HG03442 (cell line): ENCODE measurements at regions not wholly inside any gene's neighbourhood (a gene's known extent, or its start where the extent isn't known, plus 50 kb on each side); places are given as distances from the start of the nearest gene placed in this dataset.
"Not testable (repeated sequence)": the region's sequence is repeated elsewhere in the genome, so short reads cannot be mapped to it uniquely, and the experiment has no call there.

Experiments
- ATAC-seq: cut with Tn5 transposase; IDR thresholded peaks from one replicate; pipeline ENCODE4 v1.9.1; 2021; ENCODE audit warnings: mild to moderate bottlenecking, moderate library complexity; ENCODE audit not compliant: unreplicated experiment

DNA sequence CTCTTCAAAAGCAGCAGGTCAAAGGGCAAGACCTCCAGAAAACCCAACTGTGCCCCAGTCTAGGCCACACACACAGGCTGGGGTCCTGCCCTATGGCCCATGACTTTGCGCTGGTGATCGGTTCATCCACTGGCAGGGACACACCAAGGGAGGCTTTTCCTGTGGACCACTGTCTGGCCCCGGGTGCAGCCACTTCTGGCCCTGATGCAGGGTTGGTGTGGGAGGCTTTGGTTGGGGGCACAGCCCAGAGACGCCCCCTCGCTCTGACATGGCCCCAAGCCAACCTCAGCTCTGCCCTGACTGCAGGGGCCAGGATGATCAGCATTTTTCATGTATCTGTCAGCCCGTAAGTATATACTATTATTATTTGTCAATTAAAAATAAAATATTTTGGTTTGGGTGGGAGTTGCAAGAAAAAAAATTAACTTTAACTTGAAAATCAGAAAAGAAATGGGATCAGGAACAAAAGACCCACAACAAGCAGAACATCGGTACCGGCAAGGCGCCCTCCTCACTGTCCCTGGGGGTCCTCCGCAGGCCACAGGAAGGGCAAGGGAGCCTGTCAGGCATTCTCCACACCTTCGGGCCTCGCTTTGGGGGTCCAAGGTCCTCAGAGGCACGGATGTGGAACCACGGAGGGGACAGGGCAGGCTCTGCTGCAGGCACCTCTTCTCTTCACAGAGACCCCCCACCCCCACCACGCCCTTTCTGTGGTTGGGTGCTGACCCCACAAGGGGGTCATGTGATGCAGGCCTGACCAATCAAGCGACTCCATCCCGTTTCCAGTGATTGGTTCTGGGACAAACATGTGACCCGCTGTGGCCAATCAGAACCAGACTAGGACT, 181.5 kb upstream of the SFSWAP start:
- no peak for ATAC-seq

DNA sequence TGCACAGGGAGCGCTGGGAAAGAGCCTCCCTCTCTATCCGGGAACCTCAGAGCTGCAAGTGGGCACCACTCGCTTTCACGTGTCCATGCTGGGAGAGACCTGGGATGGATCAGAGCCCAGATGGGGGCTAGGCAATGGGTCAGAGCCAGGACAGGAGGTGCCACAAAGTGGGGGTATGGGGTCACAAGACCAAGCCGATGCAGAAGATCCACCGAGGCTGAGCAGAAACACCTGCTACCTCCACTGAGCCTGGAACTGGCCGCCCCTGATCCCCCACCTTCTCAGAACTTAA, 180.9 kb upstream of the SFSWAP start:
- ATAC-seq, result no peak

DNA sequence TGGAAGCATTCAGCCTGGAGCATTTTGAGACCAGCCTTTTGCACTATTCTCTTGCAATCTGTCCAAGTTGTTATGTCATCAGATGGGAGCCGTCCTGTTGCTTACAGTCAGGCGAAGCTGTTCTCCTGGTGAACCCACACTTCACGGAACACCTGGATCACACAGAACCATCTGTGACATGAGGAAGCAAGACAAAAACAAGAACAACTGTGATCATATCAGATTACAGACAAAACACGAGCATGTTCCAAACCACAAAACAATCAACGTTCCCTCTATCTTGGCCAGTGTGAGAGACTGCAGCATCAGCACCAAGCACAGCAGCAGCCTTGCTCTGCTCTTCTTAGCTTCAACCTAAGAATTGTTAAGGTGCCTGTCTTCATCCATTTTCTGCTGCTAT, 180.5 kb upstream of the SFSWAP start:
- no peak for ATAC-seq

DNA sequence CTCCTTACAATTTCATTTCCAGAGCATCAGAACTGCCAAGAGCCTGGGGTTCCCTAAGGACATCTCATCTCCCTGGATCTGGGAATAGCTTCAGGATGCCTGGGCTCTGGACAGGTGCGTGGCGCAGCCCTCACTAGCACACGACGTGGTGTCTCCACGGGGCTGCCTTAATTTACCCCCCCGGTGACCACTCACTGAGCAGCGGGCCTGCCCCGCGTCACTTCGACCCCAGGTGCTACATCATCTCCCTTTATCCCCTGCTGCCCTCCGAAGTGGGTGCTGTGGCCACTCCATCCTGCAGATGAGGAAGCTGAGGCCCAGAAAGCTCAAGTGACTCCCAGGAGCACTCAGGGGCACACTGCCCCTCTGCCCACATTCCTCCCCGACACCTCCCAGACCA, 177.8 kb upstream of the SFSWAP start:
- ATAC-seq, result no peak

DNA sequence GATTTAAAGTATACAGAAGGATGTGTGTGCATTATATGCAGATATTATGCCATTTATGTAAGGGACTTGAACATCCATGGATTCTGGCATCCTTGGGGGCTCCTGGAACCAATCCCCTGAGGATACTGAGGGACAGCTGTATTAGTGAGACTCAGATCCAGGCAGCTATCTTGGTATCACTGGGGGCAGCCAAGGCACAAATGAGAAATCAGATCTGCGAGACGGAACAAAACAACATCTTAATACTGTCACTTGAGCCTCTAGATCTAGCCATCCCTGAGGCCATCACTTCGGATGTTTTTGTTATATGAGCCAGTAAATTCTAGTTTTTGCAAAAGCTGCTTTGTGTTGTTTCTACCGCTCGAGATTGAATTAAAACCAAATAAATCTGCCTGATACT, 175.1 kb upstream of the SFSWAP start:
- no peak for ATAC-seq

DNA sequence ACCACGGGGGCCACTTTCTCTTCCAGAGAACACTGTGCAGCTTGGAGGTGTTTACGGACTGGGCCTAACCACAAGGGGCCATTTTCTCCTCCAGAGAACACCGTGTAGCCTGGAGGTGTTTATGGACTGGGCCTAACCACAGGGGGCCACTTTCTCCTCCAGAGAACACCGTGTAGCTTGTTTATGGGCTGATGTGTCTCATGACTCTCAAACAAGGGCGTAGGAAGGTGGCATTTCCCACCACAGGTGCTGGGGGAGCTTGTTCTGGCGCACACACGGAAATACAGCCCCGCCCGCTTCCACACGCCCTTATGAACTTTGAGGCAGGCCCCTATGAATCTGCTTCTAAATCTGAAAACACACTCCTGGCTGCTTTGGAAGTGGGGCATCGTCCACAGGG, 174.6 kb upstream of the SFSWAP start:
- ATAC-seq, result no peak

DNA sequence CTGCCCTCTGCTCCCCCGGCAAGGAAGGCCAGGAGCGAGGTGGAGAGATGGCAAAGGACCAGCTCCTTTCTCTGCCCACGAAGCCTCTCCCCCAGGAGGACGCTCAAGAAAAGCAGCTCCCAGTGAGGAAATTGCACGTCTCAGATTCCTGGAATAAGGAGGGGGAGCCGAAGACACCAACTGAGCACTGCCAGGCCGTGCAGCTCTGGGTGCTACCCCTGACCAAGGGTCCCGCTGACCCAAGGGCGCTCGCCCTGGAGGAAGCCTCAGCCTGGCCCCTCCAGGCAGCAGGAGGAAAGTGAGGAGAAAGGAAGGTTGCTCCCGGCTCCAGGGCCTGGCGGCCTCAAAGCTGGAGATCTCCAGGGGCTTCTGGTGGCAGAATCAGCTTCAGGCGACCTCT, 174.1 kb upstream of the SFSWAP start:
- no peak for ATAC-seq

DNA sequence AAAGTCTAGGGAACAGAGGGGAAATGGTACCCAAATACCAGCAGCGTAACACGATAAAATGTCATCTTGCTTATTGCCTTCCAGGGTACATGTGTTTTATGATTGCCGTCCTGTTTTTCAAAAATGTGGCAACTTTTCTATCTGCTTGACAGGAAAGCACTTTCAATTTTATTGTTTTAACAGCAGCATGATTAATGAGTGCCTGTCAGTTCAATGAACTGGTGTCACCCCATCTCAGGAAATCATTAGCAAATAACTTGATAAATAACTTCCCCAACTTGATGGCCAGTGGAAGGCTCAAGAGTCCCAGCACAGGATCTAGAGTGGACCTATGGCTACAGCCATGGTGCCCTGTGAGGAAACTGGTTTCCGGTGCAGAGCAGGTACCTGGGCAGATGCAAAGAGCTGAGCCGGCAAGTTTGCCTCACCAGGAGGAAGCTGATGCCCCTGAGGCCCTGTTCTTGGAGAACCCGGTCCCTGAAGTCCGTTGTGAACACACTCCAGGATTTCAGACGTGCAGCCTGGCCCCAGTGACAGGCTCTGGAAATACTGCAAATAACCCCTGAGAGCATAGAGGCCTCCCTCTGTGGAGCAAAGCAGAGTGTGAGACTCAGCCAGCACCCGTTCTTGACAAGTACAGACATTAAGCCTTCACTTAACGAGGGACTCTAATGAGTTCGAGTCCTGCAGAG, 173.5 kb upstream of the SFSWAP start:
- no peak for ATAC-seq

DNA sequence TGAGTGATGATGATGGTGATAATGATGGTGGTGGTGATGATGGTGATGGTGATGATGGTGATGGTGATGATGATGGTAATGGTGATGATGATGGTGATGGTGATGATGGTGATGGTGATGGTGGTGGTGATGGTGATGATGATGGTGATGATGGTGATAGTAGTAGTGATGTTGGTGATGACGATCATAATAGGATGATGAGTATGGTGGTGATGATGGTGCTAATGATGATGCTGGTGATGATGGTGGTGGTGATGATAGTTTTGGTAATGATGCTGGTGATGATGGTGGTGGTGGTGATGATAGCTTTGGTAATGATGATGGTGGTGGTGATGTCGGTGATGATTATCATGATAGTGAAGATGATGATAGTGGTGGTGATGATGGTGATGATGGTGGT, 171.5 kb upstream of the SFSWAP start:
- ATAC-seq, result no peak

DNA sequence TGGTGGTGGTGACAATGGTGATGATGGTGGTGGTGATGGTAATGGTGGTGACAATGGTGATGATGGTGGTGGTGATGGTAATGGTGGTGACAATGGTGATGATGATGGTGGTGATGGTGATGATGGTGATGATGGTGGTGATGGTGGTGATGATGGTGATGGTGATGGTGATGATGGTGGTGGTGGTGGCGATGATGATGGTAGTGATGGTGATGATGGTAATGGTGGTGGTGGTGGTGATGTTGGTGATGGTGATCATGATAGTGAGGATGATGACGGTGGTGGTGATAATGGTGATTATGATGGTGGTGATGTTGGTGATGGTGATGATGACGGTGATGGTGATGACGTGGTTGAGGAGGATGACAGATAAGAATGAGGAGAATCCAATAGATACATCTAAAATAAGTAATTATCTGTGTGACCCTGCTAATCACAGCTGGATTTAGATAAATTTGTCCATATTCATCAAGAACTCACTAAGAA, 170.7 kb upstream of the SFSWAP start:
- ATAC-seq, result no peak

DNA sequence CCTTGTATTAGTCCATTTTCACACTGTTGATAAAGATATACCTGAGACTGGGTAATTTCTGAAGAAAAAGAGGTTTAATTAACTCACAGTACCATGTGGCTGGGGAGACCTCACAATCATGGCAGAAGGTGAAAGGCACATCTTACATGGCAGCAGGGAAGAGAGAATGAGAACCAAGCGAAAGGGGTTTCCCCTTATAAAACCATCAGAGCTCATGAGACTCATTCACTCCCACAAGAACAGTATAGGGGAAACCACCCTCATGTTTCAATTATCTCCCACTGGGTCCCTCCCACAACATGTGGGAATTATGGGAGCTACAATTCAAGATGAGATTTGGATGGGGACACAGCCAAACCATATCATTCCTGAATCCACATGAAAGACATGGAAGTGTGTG, 169.4 kb upstream of the SFSWAP start:
- ATAC-seq, result not testable (repeated sequence)

DNA sequence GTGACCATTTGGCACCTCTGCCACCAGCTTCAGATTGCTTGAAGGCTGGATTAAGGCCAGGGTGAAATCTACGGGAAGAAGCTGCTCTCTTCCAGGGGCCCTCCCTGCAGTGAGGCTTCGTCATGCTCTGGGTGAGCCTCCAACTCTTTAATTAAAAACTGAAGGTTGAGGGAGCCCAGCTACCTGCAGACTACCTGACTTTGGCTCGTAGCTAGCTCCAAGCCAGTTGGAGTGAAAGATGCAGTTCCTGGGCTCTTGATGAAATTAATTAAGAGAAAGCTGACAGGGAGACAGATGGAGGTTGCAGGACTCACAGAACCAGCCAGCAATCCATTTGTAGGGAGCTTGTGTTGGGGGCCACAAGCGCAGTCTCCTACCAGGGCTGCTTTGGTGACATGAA, 168.5 kb upstream of the SFSWAP start:
- ATAC-seq, result no peak

DNA sequence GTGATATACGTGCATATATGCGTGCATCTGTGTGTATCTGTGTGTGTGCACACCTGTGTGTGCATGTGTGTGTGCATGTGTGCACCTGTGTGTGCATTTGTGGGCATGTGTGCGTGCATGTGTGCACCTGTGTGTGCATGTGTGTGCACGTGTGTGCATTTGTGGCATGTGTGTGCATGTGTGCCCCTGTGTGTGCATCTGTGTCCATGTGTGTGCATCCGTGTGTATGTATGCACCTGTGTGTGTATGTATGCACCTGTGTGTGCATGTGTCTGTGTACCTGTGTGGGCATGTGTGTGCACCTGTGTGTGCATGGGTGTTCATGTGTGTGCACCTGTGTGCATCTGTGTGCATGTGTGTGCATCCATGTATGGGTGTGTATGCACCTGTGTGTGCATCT, 167.8 kb upstream of the SFSWAP start:
- no peak for ATAC-seq

DNA sequence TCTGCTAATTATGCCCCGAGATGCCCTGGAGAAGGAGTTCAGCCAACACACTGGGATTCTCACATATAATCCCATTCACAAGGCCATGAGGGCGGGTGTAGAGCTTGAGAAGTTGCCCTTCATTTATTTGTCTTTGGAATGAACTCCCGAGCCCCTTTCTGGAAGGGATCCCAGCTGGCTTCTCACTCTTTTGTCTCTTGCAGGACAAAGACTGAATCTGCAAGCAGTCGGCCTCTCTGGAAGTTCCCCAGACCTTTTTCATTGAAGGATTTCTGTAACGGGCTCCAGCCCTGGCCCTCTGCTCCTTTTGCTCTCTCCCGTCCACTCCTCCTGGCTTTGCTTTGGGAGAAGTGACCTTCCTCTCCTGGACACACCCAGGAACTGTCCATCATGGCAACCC, 163.3 kb upstream of the SFSWAP start:
- ATAC-seq, result no peak

DNA sequence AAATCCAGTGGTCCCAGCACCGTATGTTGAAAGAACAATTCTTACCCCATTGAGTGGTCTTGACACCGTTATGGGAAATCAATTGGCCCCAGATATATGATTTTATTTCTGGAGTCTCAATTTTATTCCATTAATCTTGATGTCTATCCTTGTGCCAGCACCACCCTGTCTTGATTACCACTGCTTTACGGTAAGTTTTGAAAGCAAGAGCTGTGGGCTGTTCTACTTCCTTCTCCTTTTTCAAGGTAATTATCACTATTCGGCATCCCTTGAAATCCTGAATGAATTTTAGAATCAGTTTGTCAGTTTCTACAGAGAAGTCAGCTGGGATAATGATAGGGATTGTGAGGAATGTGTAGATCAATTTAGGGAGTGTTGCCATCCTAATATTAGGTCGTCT, 160.8 kb upstream of the SFSWAP start:
- ATAC-seq, result no peak

DNA sequence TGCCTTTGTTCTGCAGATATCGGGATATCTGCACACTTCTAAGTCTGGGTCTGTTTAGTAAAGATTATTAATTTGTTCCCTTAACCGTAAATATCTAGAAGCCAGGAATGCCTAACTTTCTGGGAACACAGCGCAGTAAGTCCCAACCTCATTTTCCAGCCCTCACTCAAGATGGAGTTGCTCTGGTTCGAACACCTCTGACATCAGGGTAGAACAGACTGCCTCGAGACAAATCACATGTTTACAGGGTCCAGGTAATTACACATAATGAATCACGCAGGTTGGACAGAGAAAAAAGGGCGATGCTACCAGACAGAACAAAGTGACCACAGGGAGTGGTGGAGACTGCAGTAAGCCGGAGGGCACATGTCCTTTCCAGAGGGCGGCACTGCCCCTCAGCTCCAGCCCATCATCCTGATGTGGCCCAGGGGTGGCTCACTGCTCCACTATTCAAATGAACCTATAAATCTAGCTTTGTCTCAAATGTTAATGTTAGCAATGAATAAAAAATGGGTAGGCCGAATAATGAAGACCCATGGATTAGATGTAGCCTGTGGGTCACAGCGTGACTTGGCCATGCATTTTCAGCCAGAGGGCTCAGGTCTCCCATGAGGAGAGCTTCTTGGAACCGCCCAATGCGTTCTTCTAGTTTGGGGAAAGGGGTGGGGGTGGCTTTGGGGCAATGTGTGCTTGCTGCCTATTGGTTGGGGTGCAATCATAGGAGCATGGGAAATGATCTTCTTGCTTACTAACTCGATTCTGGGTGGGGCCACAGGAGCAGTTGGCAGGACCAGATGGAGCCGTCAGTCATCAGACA, 159.0 kb upstream of the SFSWAP start:
- ATAC-seq, result no peak

DNA sequence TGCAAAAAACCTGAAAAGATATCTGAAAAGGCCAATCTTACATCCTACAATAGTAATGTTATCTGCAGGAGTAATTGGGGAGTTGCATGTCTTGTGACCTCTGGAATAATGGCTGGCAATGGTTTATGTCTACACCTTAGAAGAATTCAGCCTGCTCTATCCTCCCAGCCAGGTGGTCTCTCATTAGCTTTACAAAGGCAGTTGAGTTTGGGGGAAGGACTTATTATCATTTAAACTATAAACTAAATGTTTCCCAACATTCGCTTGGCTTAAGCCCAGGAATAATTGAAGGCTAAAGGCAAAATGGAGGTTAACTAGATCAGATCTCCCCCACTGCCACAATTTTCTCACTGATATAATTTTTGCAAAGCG, 158.4 kb upstream of the SFSWAP start:
- no peak for ATAC-seq

DNA sequence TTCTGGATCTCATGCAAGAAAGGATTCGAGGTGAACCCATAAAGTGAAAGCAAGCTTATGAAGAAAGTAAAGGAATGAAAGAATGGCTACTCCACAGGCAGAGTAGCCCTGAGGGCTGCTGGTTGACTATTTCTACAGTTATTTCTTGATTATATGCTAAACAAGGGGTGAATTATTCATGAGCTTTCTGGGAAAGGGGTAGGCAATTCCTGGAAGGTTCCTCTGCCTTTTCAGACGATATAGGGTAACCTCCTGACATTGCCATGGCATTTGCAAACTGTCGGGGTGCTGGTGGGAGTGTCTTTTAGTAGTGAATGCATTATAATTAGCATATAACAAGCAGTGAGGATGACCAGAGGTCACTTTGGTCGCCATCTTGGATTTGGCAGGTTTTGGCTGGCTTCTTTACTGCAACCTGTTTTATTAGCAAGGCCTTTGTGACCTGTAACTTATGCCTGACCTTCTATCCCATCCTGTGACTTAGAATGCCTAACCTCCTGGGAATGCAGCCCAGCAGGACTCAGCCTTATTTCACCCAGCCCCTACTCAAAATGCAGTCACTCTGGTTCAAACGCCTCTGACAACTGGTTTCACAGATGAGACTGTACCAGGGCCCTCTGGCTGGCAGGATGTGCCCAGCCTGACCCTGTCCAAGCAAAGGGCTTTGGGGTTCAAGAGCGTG, 157.7 kb upstream of the SFSWAP start:
- no peak for ATAC-seq

DNA sequence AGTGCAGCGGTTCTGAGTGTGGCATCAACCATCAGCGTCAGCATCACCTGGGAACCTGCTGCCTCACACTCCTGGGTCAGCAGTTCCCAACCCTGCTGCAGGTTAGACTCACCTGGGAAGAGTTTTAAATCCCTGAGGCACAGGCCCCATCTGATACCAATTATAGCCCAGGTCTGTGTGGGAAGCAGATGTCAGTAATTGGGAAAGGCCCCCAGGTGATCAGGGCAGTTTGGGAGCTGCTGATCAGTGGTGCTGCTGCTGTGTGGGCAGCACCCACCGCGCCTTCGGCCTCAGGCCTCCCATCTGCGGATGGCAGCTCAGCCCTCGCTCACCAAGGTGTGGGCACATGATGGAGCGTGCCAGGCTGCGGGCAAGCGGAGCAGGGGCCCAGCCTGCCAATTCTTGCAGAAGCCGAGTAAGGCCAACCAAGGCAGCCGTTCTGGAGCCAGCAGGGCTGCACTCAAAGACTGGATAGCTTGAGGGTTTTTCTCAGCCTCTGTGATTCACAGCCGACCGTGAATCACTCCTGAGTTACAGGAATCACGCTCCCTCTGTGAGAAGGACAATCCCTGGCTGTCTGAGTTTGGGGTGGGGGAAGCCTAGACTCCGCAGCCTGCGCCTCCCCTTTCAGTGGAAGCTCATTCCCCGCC, 155.6 kb upstream of the SFSWAP start:
- no peak for ATAC-seq

DNA sequence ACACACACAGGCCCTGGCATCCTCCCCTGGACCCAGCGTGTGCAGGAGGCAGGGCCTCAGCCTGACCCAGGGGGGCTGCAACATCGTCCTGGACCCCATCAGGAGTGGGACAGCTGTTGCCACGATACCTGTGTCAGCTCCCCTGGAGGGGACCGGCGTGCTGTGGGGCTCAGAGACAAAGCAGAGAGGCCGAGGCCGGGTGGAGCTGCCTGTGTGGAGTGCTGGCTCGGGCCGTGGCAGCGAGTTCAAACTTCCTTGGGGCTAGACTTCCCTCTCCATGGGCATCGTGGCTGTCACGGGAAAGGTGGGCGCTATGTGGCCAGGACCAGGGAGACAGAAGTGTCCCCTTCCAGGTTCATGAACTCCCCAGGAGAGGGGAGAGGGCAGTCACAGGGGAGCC, 155.0 kb upstream of the SFSWAP start:
- ATAC-seq, result no peak
